SU-DHL-6 (cell line): ENCODE measurements at regions not wholly inside any gene's neighbourhood (a gene's known extent, or its start where the extent isn't known, plus 50 kb on each side); places are given as distances from the start of the nearest gene placed in this dataset.

Experiments used
- H2AFZ ChIP-seq: fragments of 200-600 bp; sonication (generic); 2 replicates; pipeline ENCODE4 v1.6.1; 2014; ENCODE audit warnings: low read depth, mild to moderate bottlenecking, moderate library complexity, mixed read lengths, antibody characterized with exemption, low read length; ENCODE audit not compliant: severe bottlenecking
- H3F3A ChIP-seq: fragments of 200-600 bp; shearing (Covaris generic); 2 replicates; pipeline ENCODE4 v1.6.0; 2016; ENCODE audit warnings: antibody characterized with exemption, mild to moderate bottlenecking; ENCODE audit not compliant: insufficient read depth
- H3K27ac ChIP-seq: fragments of 200-600 bp; sonication (generic); 2 replicates; pipeline ENCODE4 v1.5.1; 2016; ENCODE audit warnings: low read depth, mild to moderate bottlenecking, low read length, moderate library complexity, mixed read lengths
- H3K27me3 ChIP-seq: fragments of 200-600 bp; sonication (generic), shearing (Covaris generic); 2 replicates; pipeline ENCODE4 v1.6.0; 2014; ENCODE audit warnings: mild to moderate bottlenecking, low read length
- H3K36me3 ChIP-seq: fragments of 200-600 bp; sonication (generic); 2 replicates; pipeline ENCODE4 v1.6.1; 2014; ENCODE audit warnings: mild to moderate bottlenecking, low read length, mixed read lengths
- H3K4me2 ChIP-seq: fragments of 300-600, 200-600 bp; shearing (Covaris generic), sonication (generic); 2 replicates; pipeline ENCODE4 v1.6.0; 2014; ENCODE audit warnings: low read length, low read depth, mild to moderate bottlenecking; ENCODE audit not compliant: poor library complexity, severe bottlenecking
- H3K4me3 ChIP-seq: fragments of 200-600 bp; sonication (generic); 2 replicates; pipeline ENCODE4 v1.5.1; 2014; ENCODE audit warnings: antibody characterized with exemption, low read length, mild to moderate bottlenecking, mixed read lengths; ENCODE audit not compliant: insufficient read depth, poor library complexity, severe bottlenecking
- H3K79me2 ChIP-seq: fragments of 200-600 bp; sonication (generic); 2 replicates; pipeline ENCODE4 v1.6.1; 2014; ENCODE audit warnings: mild to moderate bottlenecking, low read length, moderate library complexity; ENCODE audit not compliant: insufficient read depth
- H3K9ac ChIP-seq: fragments of 200-600 bp; sonication (generic); 2 replicates; pipeline ENCODE4 v1.7.0; 2014; ENCODE audit warnings: mild to moderate bottlenecking, low read length
- H3K9me2 ChIP-seq: fragments of 200-600 bp; sonication (generic); replicated peaks from 2 replicates; pipeline ENCODE4 v1.6.1; 2014; ENCODE audit warnings: low read length; ENCODE audit not compliant: insufficient read depth
- H3K9me3 ChIP-seq: fragments of 200-600 bp; sonication (generic); 2 replicates; pipeline ENCODE4 v1.6.1; 2014; ENCODE audit warnings: low read length, mixed read lengths; ENCODE audit not compliant: insufficient read depth
- H4K20me1 ChIP-seq: fragments of 200-600 bp; sonication (generic); 2 replicates; pipeline ENCODE4 v1.6.1; 2014; ENCODE audit warnings: low read depth, mild to moderate bottlenecking, antibody characterized with exemption, low read length, moderate library complexity, mixed read lengths
- CTCF ChIP-seq: fragments of 200-600 bp; sonication (generic); IDR thresholded peaks from one replicate; pipeline ENCODE4 v1.5.1; 2017; ENCODE audit warnings: antibody characterized with exemption, mild to moderate bottlenecking, low read length, moderate library complexity; ENCODE audit not compliant: insufficient read depth, poor library complexity, severe bottlenecking
- EZH2phosphoT487 ChIP-seq: fragments of 200-600 bp; sonication (generic), shearing (Covaris generic); conservative IDR thresholded peaks from 2 replicates; pipeline ENCODE4 v1.6.1; 2018; ENCODE audit warnings: mild to moderate bottlenecking, antibody characterized with exemption, low read length, moderate library complexity, mixed read lengths

- H3K4me3 ChIP-seq: no peak overlapping the region
Measured at GRCh38 chr2:67948506-67948905, 114.3 kb downstream of the C1D start.

GRCh38 chr2:67950018-67950417, 112.8 kb downstream of the C1D start:
- H2AFZ ChIP-seq: no peak overlapping the region
- TF ChIP-seq CTCF (no peak), EZH2phosphoT487 (no peak)

More at GRCh38 chr2:67948506-67948905, 114.3 kb downstream of the C1D start:
- Histone ChIP-seq H3K9me3 (no peaks in the 10 kb centered on the region), H3K9ac (no peak overlapping the region), H3K4me2 (no peak overlapping the region), H3K27me3 (no peaks in the 10 kb centered on the region), H3K27ac (no peak overlapping the region), H3K9me2 (no peaks in the 10 kb centered on the region), H3F3A (no peaks in the 10 kb centered on the region), H4K20me1 (no peaks in the 10 kb centered on the region), H3K36me3 (no peaks in the 10 kb centered on the region), H3K79me2 (no peaks in the 10 kb centered on the region), H2AFZ (no peak overlapping the region)
- TF ChIP-seq CTCF (no peak), EZH2phosphoT487 (no peak)

GRCh38 chr2:67950919-67951318, 111.9 kb downstream of the C1D start:
- Histone ChIP-seq H3K27ac (no peak overlapping the region), H3K4me2 (no peak overlapping the region), H3K9me2 (no peaks in the 10 kb centered on the region), H3K27me3 (no peaks in the 10 kb centered on the region), H4K20me1 (no peaks in the 10 kb centered on the region), H3K9me3 (no peaks in the 10 kb centered on the region), H3K9ac (no peak overlapping the region), H3F3A (no peaks in the 10 kb centered on the region), H3K36me3 (no peaks in the 10 kb centered on the region), H2AFZ (no peak overlapping the region), H3K4me3 (no peak overlapping the region), H3K79me2 (no peaks in the 10 kb centered on the region)
- TF ChIP-seq EZH2phosphoT487: no peak
- TF ChIP-seq CTCF: no peak

More at GRCh38 chr2:67950018-67950417, 112.8 kb downstream of the C1D start:
- no peak overlapping the region for H3K4me3 ChIP-seq
- H3K27me3 ChIP-seq: no peaks in the 10 kb centered on the region
- H3K79me2 ChIP-seq: no peaks in the 10 kb centered on the region
- H3F3A ChIP-seq: no peaks in the 10 kb centered on the region
- no peak overlapping the region for H3K9ac ChIP-seq
- no peaks in the 10 kb centered on the region for H3K9me3 ChIP-seq
- H3K27ac ChIP-seq: no peak overlapping the region
- no peak overlapping the region for H3K4me2 ChIP-seq
- H3K9me2 ChIP-seq: no peaks in the 10 kb centered on the region
- H3K36me3 ChIP-seq: no peaks in the 10 kb centered on the region
- no peaks in the 10 kb centered on the region for H4K20me1 ChIP-seq
